ENCODE measurements at regions not wholly inside any gene's neighbourhood (a gene's known extent, or its start where the extent isn't known, plus 50 kb on each side); places are given as distances from the start of the nearest gene placed in this dataset.

GRCh38 chr13:79735228-79735627 is 254.3 kb downstream of the NDFIP2 start:
- no peak for TF ChIP-seq FOXP2 (optimal IDR thresholded peaks at IDR 0.05; ENCODE audit: borderline replicate concordance, extremely low read depth, extremely low read length, insufficient read depth)
- no peak for TF ChIP-seq POLR2AphosphoS5 (IDR thresholded peaks at IDR 0.05; ENCODE audit: low read depth, low read length)
- TF ChIP-seq TAF1 (IDR thresholded peaks at IDR 0.05; ENCODE audit: borderline replicate concordance, insufficient read depth, low read length), result no peak
- TF ChIP-seq REST (IDR thresholded peaks at IDR 0.05; ENCODE audit: insufficient read depth in 1 of 2, low read depth in 2 of 2, low read length in 2 of 2), result no peak
- TF ChIP-seq SIN3A (IDR thresholded peaks at IDR 0.05; ENCODE audit: borderline replicate concordance, insufficient read depth, low read length), result no peak

- no peak for TF ChIP-seq SIN3A (IDR thresholded peaks at IDR 0.05; ENCODE audit: borderline replicate concordance, insufficient read depth, low read length)
- TF ChIP-seq FOXP2 (optimal IDR thresholded peaks at IDR 0.05; ENCODE audit: borderline replicate concordance, extremely low read depth, extremely low read length, insufficient read depth), result no peak
- no peak for TF ChIP-seq TAF1 (IDR thresholded peaks at IDR 0.05; ENCODE audit: borderline replicate concordance, insufficient read depth, low read length)
- TF ChIP-seq REST (IDR thresholded peaks at IDR 0.05; ENCODE audit: insufficient read depth in 1 of 2, low read depth in 2 of 2, low read length in 2 of 2), result no peak
- TF ChIP-seq POLR2AphosphoS5 (IDR thresholded peaks at IDR 0.05; ENCODE audit: low read depth, low read length), result no peak
Measured at GRCh38 chr13:79727086-79727485, 246.1 kb downstream of the NDFIP2 start.

DNA sequence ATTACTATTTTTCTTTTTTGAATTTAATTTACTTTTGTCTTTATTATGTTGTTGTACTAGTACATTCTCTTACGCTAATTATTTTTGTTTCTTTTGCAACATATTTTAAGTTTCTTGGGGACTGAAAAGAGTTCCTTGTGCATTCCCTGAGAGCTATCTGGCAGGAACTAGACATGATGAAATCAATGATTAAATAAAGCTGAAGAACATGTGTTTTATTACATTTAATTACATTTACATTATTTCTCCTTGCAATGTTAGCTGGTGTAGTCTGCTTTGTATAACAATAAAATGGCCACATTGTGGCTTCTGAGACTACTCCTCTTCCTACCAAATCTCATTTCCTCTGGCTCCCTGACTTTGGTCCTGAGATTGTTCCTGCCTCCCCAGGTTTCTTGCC is 244.9 kb downstream of the NDFIP2 start:
- TF ChIP-seq REST (IDR thresholded peaks at IDR 0.05; ENCODE audit: insufficient read depth in 1 of 2, low read depth in 2 of 2, low read length in 2 of 2) (no peak), SIN3A (IDR thresholded peaks at IDR 0.05; ENCODE audit: borderline replicate concordance, insufficient read depth, low read length) (no peak), FOXP2 (optimal IDR thresholded peaks at IDR 0.05; ENCODE audit: borderline replicate concordance, extremely low read depth, extremely low read length, insufficient read depth) (no peak)

- TF ChIP-seq TAF1 (IDR thresholded peaks at IDR 0.05; ENCODE audit: borderline replicate concordance, insufficient read depth, low read length) (no peak), FOXP2 (optimal IDR thresholded peaks at IDR 0.05; ENCODE audit: borderline replicate concordance, extremely low read depth, extremely low read length, insufficient read depth) (no peak), SIN3A (IDR thresholded peaks at IDR 0.05; ENCODE audit: borderline replicate concordance, insufficient read depth, low read length) (no peak), REST (IDR thresholded peaks at IDR 0.05; ENCODE audit: insufficient read depth in 1 of 2, low read depth in 2 of 2, low read length in 2 of 2) (no peak), POLR2AphosphoS5 (IDR thresholded peaks at IDR 0.05; ENCODE audit: low read depth, low read length) (no peak)
Measured at GRCh38 chr13:79724348-79725103, 243.6 kb downstream of the NDFIP2 start.

Measured in PFSK-1 (cell line).